GM04504 (cell line): ENCODE measurements at regions not wholly inside any gene's neighbourhood (a gene's known extent, or its start where the extent isn't known, plus 50 kb on each side); places are given as distances from the start of the nearest gene placed in this dataset.

Source experiments
- DNase-seq: peaks from one replicate; pipeline ENCODE4 v3.0.0-alpha.2; 2012; ENCODE audit warnings: low read depth

DNA sequence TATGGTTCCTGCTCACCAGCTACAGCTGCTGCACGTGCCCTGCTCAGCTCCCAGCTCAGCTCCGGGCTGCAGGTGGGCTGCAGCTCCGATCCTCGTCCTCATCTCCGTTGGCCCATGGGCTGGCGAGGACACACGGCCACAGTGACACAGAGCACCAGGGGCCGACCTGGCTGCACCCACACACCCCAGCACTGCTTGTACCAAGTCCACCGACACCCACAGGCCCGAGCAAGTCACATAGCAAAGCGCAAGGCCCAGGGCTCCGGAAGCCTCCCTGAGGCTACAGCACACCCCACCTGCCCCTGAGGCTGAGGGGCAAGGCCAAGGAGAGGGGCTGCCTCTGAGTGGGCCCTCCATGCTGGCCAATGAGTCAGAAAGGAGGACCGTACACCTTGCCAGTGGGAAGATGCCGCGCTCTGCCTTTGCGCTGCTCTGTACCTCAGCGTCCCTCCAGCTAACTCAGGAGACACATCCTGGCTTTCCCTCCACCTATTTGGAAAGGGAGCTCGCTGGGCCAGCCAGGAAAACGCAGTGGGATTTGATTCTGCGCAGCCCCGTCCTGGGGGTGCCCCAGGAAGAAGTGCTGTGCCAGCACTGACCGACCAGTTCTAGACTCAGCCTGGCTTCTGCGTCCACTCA, 124.8 kb downstream of the SIK1 start:
- DNase-seq, result no peak

DNA sequence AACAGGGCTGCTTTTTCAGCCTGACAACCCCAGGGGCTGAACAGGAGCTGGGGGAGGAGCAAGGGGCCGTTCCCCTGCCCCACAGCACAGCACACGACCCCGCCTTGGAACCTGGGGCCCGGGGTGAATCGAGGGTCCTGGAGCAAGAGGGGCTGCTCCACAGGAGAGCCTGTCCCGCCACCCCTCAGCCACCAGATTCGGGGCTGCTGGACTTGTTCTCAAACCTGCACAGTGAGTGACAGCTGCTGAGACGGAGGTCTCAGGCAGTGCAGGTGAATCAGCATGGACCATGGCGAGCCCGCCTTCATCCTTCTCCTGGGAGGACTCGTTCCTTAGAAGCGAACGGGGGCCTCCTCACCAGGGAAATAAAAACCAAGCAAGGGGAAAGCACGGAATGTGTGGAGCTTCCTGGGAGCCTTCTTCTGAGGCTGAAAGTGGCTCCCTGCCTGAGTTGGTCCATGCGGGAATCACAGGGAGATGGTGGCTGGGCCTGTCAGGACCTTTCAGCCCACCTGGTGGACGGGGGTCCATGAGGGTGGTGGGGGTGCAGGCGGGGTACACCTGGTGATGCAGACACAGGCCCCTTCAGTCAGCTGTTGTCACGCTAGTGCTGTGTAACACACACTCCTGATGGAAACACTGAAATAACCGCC, 125.4 kb downstream of the SIK1 start:
- DNase-seq, result no peak

DNA sequence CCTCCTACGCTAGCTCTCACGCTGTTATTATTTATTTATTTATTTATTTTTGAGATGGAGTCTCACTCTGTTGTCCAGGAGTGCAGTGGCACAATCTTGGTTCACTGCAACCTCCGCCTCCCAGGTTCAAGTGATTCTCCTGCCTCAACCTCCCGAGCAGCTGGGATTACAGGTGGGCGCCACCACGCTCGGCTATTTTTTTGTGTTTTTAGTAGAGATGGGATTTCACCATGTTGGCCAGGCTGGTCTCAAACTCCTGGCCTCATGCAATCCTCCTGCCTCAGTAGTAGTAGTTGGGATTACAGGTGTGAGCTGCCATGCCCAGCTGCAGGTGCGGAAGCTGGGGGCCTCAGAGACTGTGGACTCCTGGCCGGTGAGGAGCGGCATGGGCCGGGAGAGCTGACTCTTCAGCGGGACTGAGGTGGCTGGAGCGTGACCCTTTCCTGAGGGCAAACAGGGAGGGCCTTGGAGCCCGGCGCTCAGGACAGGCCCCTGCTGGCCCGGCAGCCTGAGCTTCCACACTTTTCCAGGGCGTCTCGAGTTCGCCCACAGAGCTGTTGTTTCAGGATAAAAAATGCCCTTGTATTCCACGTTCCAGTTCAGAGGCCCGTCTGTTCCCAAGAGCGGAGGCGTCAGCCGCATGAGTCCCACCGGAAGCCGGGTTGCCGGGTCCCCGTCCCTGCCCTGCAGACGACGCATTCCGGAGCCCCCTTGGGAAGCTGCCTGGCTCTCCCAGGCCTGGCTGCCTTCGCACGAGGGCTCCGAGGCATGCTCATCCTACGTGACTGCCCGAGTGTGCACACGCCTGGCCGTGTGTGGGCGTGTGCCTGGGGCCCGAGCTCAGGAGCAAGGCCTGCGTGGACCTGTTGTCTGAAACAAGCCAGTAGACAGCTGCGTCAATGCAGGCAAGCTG, 126.2 kb downstream of the SIK1 start:
- no peak for DNase-seq

DNA sequence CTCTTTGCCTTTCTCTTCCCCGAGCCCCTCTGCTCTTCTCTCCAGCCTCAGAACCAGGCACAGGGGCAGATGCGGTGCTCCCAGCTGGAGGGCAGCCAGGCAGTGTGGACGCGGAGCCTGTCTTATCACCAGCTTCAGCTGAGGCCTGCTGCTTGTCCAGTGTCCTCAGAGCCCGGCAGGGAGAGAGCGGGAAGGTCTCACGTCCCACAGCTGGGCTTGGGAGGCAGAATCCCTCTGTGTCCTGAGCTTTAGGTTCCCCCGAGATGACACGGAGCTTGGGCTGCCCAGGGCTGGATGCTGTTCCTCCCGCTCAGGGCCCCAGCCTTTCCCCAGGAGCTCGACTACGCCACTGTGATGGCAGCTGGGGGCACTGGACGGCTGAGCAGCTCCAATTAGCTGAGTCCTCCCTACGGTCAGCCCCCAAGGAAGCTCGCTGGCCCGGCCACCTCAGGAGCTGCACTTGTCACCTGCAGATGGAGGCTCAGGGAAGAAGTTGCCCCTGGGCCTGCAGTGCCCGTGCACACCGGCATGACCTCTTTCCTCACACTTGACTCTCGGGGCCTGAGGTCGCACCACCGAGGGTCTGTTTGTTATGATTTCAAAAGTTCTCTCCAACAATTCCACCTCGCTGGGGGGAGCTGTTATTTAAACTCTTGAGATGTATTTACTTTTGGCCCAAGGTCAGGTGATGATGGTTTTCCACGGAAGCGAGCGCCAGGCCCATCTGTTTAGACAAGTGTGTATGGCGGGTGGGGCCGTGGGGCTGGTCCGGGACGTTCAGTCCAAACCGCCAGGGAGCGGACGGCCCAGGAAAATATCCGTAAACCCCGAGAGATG, 127.3 kb downstream of the SIK1 start:
- DNase-seq, result no peak

DNA sequence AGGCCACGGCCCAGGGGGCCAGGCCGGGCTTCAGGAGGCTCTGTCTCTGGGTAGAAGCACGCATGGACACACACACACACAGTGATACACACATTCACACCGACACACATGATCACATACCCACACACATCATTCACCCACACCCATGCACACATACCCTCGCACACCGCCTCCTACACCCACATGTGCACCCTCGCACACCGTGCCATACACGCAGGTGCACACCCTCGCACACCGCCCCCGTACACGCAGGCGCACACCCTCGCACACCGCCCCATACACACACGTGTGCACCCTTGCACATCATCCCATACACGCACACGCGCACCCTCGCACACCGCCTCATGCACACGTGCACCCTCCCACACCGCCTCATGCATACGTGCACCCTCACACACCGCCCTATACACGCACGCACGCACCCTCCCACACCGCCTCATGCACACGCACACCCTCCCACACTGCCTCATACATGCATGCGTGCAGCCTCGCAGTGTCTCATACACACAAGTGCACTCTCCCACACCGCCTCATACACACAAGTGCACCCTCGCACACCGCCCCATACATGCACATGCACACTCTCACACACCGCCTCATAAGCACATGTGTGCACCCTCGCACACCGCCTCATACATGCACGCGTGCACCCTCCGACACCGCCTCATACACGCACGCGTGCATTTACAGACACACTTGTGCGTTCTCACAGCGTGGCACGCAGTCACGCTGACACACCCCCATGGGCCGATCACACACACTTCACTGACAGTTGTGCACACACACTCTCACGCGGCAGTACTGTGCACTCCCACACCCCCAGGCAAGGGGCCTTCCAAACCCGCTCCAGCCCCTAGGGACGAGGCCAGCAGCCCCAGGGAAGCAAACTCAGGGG, 128.1 kb downstream of the SIK1 start:
- no peak for DNase-seq

DNA sequence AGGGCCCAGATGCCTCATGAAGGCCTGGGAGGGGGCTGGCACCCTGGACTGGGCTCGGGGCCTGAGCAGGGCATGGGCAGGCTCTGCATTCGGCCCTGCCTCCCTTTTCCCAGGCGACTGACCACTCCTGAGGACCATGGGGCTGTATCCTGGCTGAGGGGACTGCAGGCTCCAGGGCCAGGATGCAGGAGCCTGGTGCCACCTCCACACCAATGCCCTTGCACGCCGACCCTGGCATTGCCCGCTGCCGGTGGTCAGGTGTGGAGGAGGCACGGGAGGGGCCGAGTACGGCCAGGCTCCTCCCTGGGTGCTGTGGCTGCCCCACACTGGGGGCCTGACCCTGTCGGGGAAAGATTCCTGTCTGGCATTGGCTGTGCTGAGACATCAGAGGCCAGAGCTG, 128.9 kb downstream of the SIK1 start:
- DNase-seq, result no peak

DNA sequence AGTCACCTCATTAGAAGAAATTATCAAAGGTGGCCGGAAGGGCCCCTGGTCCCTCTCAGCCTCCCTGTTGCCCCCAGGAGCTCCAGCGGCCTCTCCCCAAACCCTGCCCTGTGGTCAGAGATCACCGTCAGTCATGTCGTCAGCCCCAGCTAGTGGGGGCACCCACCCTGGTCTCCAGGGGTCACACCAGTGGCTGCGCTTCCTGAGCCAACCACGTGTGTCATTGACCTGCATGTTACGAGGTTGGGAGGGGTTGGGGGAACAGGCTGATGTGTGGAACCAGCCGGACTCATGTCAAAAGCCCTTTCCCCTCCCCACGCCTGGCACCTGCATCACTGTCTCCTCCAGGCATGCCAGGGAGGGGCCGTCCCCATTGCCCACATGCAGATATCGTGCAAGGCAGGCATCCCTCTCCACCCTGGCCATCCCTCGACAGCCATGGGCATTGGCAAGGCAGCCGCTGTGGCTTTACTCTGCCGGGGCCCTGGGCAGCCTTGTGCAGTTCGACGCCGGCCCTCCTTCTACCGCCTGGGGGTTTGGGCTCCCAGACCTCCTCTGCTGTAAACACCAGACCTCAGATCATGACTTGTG, 128.7 kb downstream of the CRYAA start:
- no peak for DNase-seq

DNA sequence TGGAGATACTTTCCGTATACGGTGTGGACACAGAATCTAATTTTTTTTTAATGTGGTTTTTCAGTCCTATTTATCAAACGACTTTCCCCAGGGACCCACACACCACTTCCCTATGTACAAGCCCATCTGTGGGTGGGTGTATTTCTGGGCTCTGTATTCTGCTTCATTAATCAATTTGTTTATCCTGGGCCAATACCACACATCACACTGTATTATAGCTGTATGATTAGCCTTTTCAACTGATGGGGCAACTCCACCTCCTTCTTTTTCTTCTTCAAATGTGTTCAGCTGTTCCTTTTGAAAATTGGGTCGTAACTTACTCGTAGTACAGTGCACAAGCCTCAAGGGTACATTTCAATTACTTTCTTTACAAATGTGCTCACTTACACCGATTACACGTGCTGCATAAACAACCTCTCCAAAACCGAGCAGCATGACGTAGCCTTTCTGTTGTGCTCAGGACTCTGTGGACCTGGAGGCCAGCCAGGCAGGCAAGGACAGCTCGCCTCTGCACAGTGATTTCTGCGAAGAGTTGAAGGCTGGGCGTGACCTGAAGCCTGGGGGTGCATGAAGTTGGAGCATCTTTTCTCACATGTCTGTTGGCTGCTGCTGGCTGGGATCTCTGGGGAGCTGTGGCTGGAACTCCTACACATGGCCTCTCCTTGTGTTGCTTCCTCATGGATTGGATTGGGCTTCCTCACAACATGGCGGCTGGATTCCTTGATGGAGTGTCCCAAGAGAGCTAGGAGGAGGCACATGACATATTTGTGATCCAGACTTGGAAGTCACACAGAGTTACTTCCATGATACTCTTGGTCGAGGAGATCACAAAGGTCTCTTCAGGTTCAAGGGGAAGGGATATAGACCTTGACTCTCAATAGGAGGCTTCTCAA, 126.5 kb downstream of the CRYAA start:
- DNase-seq, result no peak

DNA sequence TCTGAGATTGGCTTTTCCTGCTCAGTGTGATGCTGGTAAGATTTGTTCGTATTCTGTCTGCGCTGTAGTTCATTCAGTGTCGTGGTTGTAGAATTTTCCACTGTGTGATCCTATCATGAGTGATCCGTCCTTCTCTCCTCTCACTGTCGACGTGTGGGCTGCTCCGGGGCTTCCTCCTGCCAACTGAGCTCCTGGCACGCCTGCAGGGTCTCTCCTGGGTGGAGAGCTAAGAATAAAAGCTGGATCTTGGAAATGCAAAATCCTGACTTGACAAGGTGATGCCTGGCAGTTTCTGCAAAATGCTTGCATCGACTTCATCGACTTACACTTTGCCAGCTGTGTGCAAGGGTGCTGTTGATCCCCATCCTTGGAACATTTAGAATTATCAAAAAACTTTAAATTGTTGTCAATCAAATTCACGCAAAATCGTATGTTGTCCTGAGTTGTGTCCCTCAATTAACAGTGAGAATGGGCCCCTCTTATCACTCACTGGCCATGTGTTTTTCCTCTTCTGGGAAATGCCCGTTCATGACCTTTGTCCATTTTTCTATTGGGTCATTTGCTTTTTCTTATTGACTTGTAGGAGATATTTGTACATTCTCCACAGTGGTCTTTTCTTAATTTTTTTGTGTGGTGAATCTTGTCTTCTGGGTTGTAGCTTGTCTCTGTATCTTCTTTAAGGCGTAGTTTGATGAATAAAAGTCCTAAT, 125.5 kb downstream of the CRYAA start:
- DNase-seq, result no peak

DNA sequence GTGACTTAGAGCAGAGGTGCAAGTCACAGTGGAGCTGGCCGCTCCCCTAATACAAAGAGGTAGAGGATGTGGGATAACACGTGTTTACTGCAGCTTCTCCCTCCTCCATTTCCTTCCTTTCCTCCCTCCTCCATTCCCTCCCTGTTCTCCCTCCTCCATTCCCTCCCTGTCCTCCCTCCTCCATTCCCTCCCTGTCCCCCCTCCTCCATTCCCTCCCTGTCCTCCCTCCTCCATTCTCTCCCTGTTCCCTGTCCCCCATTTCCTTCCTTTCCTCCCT, 124.0 kb downstream of the CRYAA start:
- DNase-seq, result no peak

DNA sequence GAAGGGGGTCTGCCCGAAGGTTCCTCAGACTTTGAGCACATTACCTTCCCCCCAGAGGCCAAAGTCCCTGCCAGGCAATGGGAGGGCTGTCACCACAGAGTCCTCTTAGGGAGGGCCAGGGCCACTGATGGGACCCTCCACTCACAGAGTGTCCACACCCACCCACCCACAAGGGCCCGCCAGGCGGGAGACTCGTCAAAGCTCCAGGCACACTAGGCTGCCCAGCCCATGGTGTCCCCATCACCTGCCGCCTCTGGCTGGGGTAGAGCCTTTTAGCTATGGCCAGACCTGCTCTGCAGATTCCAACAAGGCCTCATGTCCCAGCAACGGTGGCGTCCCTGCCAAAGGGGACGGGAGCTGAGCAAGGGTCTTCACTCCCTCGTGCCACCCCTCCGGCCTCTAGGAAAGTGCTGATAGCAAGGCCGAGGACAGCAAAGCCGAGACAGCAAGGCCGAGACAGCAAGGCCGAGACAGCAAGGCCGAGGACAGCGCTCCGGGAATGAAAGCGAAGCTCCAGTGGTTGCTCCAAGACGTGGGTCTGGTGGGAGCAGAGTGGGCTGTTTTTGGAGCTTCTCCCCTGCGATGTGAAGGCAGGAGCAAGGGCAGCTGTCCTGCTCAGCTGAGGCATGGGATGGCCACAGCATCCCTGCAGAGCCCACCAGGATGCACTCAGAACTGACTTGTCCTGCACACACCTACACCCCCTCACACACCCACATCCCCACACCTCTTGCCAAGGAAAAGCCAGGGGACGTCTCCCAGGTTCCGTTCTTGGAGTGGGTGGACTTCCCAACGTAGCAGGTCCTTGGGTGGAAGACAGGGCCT, 123.4 kb downstream of the CRYAA start:
- DNase-seq, result no peak

DNA sequence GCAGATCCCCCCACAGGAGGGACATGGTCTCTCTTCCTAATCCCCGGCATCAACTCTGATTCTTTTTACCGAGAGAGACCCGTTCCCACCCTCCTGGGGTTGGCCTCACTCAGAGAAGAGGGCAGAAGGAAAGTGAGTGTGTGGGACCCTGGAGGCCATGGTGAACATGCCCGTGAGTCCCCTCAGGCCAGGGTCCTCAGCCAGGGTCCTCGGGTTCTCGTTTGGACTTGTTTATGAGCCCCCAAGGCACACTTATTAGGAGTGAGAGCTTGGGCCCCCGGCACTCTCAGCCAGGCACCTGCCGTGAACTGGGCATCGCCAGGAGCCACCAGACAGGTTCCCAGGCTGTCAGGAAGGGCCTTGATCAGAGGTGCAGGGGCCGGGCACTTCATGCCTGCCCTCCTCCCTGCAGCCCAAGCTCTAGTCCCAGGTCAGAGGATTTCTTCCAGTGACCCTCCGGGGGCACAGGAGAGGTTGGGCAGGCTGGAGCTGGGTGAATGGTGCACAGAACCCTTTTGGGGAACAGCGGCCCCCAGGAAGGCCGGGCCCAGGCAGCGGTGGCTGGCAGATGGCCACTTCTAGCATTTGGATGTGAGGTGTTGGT, 122.6 kb downstream of the CRYAA start:
- DNase-seq, result no peak

DNA sequence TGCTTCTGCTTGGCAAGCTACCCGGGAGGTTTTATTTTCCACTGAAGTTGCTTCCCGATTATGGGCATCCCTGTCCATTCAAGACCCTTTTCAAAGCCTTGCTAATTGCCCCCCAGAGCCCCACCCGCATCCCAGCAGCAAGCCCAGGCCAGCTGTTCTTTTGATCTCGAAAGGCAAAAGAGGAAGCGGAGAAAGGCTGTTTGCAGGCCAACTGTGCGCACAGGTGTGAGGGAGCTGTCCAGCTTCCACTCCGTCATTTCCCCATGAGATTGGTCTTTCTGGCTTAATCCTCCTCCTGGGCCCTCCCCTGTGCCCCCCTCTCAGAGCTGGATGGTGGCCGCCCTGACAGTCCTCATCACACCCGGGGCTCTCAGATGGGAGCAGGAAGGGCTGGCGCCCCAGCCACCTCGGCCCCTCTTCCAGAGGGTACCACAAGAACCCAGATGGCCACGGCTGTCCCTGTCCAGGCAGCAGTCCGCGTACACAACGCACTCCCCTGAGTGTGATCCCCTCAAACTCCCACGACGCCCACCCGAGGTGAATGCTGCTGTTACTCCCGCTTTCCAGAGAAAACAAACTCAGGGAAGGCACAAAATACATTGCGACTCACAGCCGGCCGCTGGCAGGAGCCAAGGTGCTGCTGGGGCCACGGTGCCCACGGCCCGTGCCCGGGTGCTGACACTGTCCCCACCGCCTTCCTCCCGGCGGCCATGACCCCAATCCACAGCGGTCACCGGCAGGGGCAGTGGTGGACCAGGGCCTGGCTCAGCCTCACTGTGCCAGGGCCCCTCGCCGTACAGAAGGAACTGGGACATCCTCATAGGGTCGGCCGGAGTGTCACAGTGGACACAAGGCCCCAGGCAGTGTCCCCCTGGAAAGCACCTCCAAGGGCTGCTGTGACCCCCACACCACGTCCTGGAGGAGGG, 121.9 kb downstream of the CRYAA start:
- no peak for DNase-seq

DNA sequence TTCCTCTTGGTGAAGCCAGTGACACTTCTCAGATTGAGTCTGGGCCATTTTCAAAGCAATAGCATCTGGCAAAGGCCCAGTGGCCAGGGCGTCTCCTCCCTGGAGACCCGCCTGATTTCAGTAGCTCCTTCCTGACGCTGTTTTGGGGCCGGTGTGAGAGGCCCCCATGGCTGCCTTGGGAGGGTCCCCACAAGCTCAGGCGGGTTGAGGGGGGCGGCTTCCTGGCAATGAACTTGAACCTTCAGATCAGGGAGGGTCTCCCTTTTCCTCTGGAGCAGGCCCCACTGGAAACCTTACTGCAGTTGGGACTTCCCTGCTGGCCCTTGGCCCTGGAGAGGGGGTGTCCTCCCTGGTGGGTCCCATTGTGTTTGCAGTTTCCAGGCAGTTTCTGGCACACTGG, 121.2 kb downstream of the CRYAA start:
- DNase-seq, result no peak

DNA sequence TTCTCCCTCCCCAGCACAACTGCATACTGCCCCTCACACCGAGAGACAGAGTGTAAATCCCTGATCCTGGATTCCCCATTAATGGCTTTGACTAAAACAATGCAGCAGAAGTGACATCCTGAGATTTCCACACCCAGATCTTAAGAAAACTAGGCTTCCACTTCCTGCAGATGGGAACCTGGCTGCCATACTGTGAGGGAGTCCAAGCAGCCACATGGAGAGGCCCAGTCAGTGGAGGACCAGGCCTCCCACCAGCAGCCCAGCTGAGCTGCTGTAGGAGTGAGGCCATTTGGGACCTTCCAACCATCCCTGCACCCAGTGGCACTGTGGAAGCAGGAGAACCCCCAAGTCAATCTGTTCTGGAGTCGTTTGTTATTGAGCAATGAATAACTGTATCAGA, 120.6 kb downstream of the CRYAA start:
- no peak for DNase-seq

DNA sequence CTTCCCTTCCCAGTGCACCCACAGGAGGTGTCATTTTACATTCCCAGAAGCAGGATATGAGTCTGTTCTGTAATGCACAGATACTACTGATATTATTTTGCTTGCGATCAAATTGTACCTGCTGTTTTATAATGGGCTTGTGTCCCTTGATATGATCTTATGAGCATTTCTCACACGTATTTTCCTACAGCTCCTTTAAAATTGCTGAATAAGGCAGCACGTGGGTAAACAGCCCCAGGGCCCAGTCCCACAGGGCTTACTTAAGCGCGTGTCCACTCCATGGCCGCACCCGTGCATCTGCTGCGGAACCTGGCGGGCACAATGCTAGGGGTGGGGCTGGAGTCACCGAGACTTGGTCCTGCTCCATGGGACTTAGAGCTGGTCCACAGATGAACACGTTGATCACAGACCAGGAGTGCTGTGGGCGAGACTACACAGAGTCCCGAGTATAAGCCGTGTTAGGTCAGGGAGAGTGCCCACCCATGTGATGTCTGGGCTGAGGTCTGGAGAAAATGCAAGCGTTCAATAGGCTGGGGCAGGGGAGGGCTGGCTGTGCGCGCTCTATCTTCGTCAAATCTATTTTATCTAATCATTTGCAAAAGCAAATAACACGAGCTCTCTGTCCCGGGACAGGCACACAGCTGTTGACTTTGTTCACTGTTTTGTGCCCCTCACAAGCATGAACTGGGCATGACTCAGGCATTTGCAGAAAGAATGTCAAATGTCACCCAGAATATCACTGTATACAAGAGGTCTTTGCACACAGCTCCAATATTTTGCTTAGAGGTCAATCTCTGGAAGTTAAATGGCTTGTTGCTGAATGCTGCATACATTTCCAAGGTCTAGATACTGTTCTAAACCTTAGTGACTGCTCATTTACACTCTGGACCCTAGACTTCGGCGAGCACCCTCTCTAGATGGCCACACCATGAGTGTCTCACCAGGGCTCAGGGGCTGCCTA, 119.3 kb downstream of the CRYAA start:
- no peak for DNase-seq
